GM12878 (cell line): ENCODE measurements at regions not wholly inside any gene's neighbourhood (a gene's known extent, or its start where the extent isn't known, plus 50 kb on each side); places are given as distances from the start of the nearest gene placed in this dataset.

Source experiments
- CTCF ChIP-seq, 3 experiments: IDR thresholded peaks in 2 of 3; conservative IDR thresholded peaks in 1 of 3; 2 replicates each; pipeline ENCODE4 v1.5.1; 2011; ENCODE audit warnings: low read depth in 3 of 3, low read length in 3 of 3, mild to moderate bottlenecking in 3 of 3, control low read depth in 2 of 3, moderate library complexity in 2 of 3, inconsistent platforms in 1 of 3, mixed read lengths in 1 of 3; ENCODE audit not compliant: control insufficient read depth in 2 of 3, insufficient read depth in 1 of 3; ENCODE audit errors: extremely low read depth in 1 of 3
- ELK1 ChIP-seq: IDR thresholded peaks from 2 replicates; pipeline ENCODE4 v1.6.1; 2012; ENCODE audit warnings: low read depth, low read length, improper control_type of control experiment
- HCFC1 ChIP-seq: fragments of 150-350 bp; IDR thresholded peaks from 2 replicates; pipeline ENCODE4 v1.6.1; 2014; ENCODE audit warnings: low read length
- HDAC2 ChIP-seq: fragments of 200-600 bp; sonication (generic); IDR thresholded peaks from 2 replicates; pipeline ENCODE4 v1.6.1; 2017
- IRF3 ChIP-seq: fragments of 450-650 bp; IDR thresholded peaks from 2 replicates; pipeline ENCODE4 v1.6.1; 2014; ENCODE audit warnings: mild to moderate bottlenecking
- MYC ChIP-seq: IDR thresholded peaks from 2 replicates; pipeline ENCODE4 v1.6.1; 2011; ENCODE audit warnings: mild to moderate bottlenecking, low read length, moderate library complexity, inconsistent platforms; ENCODE audit not compliant: insufficient read depth, insufficient replicate concordance, insufficient read length, severe bottlenecking
- NR2C2 ChIP-seq: IDR thresholded peaks from 2 replicates; pipeline ENCODE4 v1.6.1; 2011; ENCODE audit warnings: borderline replicate concordance, low read depth; ENCODE audit not compliant: control insufficient read depth, insufficient read length
- POLR2A ChIP-seq: IDR thresholded peaks from 2 replicates; pipeline ENCODE4 v1.6.1; 2011; ENCODE audit warnings: low read depth, mild to moderate bottlenecking, low read length
- POLR2AphosphoS5 ChIP-seq: IDR thresholded peaks from 2 replicates; pipeline ENCODE4 v1.6.1; 2011; ENCODE audit warnings: mild to moderate bottlenecking, low read length, inconsistent platforms
- TAF1 ChIP-seq: IDR thresholded peaks from 2 replicates; pipeline ENCODE4 v1.6.1; 2011; ENCODE audit warnings: mild to moderate bottlenecking, low read depth, low read length, borderline replicate concordance
- USF2 ChIP-seq: IDR thresholded peaks from 2 replicates; pipeline ENCODE4 v1.6.1; 2011; ENCODE audit warnings: low read depth, low read length, improper control_type of control experiment, borderline replicate concordance
- ZBTB33 ChIP-seq: fragments of 450-650 bp; IDR thresholded peaks from 2 replicates; pipeline ENCODE4 v1.6.1; 2017; ENCODE audit warnings: mild to moderate bottlenecking
- ZBTB4 ChIP-seq: fragments of 450-650 bp; formaldehyde crosslinking; IDR thresholded peaks from 2 replicates; pipeline ENCODE4 v1.4.0; 2022; ENCODE audit warnings: mild to moderate bottlenecking, moderate library complexity
- ZNF24 ChIP-seq: fragments of 450-650 bp; IDR thresholded peaks from 2 replicates; pipeline ENCODE4 v1.6.1; 2017; ENCODE audit warnings: antibody characterized with exemption, mild to moderate bottlenecking

GRCh38 chr2:234322766-234323465 is 174.0 kb downstream of the ARL4C start:
- no peak for TF ChIP-seq IRF3
- TF ChIP-seq CTCF (IDR thresholded peaks at IDR 0.05 in 2 of 3, conservative IDR thresholded peaks at IDR 0.05 in 1 of 3; ENCODE audit: control insufficient read depth in 2 of 3, extremely low read depth in 1 of 3, insufficient read depth in 1 of 3, low read depth in 3 of 3, low read length in 3 of 3): no peak
- TF ChIP-seq ELK1: no peak
- no peak for TF ChIP-seq NR2C2
- no peak for TF ChIP-seq MYC
- no peak for TF ChIP-seq ZBTB33
- TF ChIP-seq HCFC1: no peak
- no peak for TF ChIP-seq ZNF24
- TF ChIP-seq POLR2A: no peak
- TF ChIP-seq USF2: no peak
- TF ChIP-seq POLR2AphosphoS5: no peak
- no peak for TF ChIP-seq HDAC2
- no peak for TF ChIP-seq ZBTB4 (CRISPR knock-in tag)
- TF ChIP-seq TAF1: no peak
